ENCODE measurements at regions not wholly inside any gene's neighbourhood (a gene's known extent, or its start where the extent isn't known, plus 50 kb on each side); places are given as distances from the start of the nearest gene placed in this dataset.

- TF ChIP-seq EZH2 (IDR thresholded peaks at IDR 0.05; ENCODE audit: borderline replicate concordance, low read depth, low read length, poor library complexity, severe bottlenecking): no peak
- TF ChIP-seq CTCF (conservative IDR thresholded peaks at IDR 0.05; ENCODE audit: low read depth, low read length): no peak
Measured at GRCh38 chr4:96189761-96190160, 349.9 kb downstream of the PDHA2 start.

Measured in A673 (cell line).